Kidney epithelial cell (primary cell): ENCODE measurements at regions not wholly inside any gene's neighbourhood (a gene's known extent, or its start where the extent isn't known, plus 50 kb on each side); places are given as distances from the start of the nearest gene placed in this dataset.

Source experiments
- DNase-seq: peaks from one replicate; pipeline ENCODE4 v3.0.0-alpha.2; 2010; ENCODE audit warnings: low read depth
- H3K27me3 ChIP-seq: 2 replicates; pipeline ENCODE4 v1.6.0; 2011; ENCODE audit warnings: low read length; ENCODE audit not compliant: control insufficient read depth, insufficient read depth
- H3K36me3 ChIP-seq: 2 replicates; pipeline ENCODE4 v1.5.1; 2011; ENCODE audit warnings: low read length; ENCODE audit not compliant: control insufficient read depth, insufficient read depth
- H3K4me3 ChIP-seq: 2 replicates; pipeline ENCODE4 v1.5.1; 2011; ENCODE audit warnings: low read depth, mild to moderate bottlenecking, control low read depth, low read length
- TF ChIP-seq, protein P1 (sequence below): IDR thresholded peaks from 2 replicates; pipeline ENCODE4 v1.5.1; 2011; ENCODE audit warnings: mild to moderate bottlenecking, moderate library complexity, low read length, control low read depth, inconsistent platforms; ENCODE audit not compliant: insufficient read depth, poor library complexity, severe bottlenecking

DNA sequence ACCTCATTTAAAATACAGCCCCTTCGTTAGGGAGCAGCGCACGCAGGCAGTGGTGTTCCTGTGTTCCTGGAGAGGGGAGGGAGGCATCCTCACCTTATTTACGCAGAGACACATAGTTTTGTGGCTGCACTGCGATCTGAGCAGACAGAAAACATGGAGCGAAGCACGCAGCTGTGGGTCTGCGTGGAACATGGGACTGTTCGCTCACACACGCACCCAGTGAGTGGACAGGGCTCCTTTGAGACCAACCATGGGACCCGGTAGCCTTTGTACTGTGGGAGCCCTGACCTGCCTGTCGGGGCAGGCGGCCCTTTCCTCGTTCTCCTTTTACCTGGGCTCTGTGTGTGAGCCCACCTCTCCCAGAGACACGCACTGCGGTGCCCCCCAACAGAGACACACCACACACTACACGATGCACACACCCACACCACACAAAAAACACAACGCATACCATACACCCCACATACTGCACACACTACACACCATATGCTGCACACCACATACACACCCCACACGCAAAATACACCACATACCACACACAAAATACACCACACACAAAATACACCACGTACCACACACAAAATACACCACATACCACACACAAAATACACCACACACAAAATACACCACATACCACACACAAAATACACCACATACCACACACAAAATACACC is 1245.7 kb downstream of the BRD1 start:
- no peaks in the 10 kb centered on the region for H3K36me3 ChIP-seq
- peaks cover 10% of the 10 kb centered on the region for H3K27me3 ChIP-seq
- H3K4me3 ChIP-seq, result no peak overlapping the region
- TF ChIP-seq, protein P1, sequence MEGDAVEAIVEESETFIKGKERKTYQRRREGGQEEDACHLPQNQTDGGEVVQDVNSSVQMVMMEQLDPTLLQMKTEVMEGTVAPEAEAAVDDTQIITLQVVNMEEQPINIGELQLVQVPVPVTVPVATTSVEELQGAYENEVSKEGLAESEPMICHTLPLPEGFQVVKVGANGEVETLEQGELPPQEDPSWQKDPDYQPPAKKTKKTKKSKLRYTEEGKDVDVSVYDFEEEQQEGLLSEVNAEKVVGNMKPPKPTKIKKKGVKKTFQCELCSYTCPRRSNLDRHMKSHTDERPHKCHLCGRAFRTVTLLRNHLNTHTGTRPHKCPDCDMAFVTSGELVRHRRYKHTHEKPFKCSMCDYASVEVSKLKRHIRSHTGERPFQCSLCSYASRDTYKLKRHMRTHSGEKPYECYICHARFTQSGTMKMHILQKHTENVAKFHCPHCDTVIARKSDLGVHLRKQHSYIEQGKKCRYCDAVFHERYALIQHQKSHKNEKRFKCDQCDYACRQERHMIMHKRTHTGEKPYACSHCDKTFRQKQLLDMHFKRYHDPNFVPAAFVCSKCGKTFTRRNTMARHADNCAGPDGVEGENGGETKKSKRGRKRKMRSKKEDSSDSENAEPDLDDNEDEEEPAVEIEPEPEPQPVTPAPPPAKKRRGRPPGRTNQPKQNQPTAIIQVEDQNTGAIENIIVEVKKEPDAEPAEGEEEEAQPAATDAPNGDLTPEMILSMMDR, result no peak
- no peak for DNase-seq

DNA sequence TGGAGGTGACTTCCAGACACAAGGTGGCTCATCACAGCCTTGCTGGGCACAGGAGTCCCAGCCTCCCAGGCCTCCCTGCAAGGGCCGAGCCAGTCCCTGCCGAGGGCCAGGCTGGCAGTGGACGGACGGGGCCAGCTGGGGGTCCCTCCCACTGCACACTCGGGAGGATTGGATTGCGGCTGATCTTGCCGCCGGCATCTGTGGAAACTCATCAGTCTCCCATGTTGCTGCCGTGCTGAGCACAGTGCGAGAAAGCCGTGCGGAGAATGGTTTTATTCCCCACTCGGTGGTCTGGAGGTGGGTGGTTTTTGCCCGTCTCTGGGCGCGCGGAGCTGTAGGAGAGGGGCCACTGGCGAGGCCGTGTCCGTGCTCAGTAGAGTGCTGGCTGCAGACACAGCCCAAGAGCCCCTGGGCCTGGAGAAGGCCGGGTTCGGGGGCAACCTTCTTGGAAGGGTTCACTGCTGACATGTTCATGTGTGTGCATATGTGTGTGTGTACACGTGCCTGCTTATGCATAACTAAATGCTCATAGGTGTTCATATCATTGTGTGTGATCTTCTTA is 1246.4 kb downstream of the BRD1 start:
- Histone ChIP-seq H3K4me3 (no peak overlapping the region), H3K36me3 (no peaks in the 10 kb centered on the region), H3K27me3 (peaks cover 16% of the 10 kb centered on the region)
- DNase-seq, result no peak
- TF ChIP-seq, protein P1, result no peak

DNA sequence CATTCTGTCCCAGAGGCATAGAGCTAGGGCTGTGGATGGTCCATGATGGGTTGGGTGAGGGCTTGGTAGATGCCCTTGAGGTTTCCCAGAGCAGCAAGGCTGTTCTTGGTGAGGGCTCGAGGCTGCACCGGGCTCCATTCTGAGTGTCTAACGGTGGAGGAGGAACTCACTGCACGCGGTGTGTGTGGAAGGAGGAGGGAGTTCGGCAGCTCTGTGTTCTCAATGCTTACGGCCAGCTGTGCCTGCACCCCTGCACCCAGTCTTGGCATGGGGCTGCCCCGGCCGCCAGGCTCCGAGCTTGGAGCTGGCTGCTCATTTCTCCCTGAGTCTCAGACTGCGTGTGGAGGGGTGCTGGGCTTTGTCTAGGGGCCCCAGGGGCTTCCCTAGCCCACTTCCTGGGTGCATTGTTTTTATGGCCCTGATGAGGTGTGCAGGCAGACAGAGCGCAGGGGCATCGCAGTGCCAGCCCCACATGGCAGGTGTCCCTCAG is 1247.1 kb downstream of the BRD1 start:
- H3K36me3 ChIP-seq, result no peaks in the 10 kb centered on the region
- DNase-seq, result no peak
- TF ChIP-seq, protein P1, result no peak

DNA sequence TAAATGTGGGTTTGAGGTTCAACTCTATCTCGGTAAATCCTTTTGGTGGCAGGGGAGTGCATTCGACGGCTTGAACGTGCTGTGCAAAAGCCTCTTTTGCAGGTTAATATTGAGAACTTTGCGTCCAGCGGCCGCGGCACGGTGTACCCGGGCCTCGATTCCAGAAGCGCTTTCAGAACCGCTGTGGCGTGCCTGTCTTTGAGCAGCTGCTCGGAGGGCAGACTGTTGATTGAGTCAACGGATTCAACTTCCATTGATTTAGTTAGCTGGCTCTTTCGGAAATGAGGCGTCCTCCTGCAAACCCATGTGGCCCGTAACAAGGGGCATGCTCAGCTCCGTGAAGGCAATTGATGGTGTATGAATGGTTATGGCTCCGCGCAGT is 1247.8 kb downstream of the BRD1 start:
- DNase-seq, result no peak
- H3K36me3 ChIP-seq, result no peaks in the 10 kb centered on the region
- no peak overlapping the region for H3K4me3 ChIP-seq
- H3K27me3 ChIP-seq, result peaks cover 18% of the 10 kb centered on the region
- TF ChIP-seq, protein P1, result no peak

More for the DNA sequence above, 1247.1 kb downstream of the BRD1 start:
- peaks cover 17% of the 10 kb centered on the region for H3K27me3 ChIP-seq
- H3K4me3 ChIP-seq, result no peak overlapping the region

DNA sequence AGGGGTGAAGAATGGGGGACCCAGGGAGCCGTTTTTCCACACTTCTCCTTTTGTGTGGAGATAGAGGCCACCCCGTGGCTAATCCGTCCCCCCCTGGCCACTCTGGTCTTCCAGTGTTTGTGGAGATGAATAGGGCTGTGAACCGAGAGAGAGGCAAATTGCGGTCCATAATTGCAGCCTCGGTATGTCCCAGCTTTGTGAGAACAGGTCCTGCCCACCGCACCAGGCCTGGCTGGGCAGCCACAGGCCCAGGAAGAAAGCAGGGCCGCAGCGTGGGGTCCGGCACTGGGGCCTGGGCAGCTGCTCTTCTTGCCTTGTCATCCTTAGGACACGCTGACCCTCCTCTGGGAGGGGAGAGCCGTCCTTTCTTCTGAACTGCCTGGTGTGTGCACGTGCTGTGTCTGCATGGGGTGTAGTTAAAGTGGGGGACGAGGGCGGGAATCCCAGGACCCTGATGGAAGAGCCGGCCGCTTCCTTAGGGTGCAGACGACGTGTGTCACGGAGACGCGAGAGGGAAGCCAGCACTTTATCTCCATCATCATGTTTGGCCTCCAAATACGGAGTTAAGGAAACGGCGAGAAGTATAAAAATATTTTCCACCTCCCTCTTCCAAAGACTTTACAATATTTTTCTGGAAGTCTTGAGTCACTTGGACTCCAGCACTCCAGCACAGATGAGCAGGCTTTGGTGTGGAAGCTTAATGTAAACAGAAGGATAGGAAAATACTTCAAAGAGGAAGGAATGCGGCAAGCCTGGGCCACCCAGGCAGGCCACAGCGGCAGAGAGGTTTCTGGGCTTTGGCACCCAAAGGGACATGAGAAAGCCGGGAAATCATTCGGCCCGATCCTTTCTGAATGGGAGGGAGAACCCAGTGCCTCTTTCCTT is 1248.4 kb downstream of the BRD1 start:
- Histone ChIP-seq H3K27me3 (peaks cover 24% of the 10 kb centered on the region), H3K36me3 (no peaks in the 10 kb centered on the region), H3K4me3 (no peak overlapping the region)
- no peak for DNase-seq
- TF ChIP-seq, protein P1, result no peak
